ENCODE measurements at regions not wholly inside any gene's neighbourhood (a gene's known extent, or its start where the extent isn't known, plus 50 kb on each side); places are given as distances from the start of the nearest gene placed in this dataset.

DNA sequence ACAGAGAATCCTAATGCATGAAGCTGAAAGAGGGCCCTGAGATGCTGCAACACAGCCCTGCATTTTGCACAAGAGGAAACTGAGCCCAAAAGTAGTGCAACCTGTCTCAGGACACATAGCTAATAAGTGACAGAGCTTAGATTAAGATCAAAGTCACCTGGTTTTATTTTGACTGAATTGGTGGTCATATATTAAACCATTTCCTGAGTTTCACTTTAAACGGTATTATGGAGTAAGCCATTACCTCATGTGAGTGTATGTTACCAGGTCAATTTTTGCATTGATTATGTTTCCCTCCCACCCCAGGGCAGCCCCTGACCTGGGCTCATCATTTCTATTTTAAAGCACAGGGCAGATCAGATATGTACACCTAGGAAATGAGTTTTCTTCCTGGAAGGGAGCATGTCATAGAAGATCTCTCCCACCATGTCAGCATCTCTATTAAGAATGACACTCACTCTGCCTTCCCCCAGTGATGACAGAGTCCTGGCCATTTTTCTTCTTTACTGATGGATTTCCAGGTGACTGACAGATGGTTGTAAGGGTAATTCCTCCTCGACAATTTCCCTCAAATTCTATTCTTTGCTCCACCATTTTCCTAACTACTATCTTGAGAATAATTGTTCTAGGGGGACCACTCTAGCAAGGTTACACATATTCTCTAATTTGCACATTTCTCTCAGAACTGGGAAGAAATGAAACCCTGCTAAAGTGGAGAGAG, 441.3 kb upstream of the SLC14A2 start:
- intact Hi-C loops (cut with micrococcal nuclease), result no loop called here
- TF ChIP-seq, protein P1, sequence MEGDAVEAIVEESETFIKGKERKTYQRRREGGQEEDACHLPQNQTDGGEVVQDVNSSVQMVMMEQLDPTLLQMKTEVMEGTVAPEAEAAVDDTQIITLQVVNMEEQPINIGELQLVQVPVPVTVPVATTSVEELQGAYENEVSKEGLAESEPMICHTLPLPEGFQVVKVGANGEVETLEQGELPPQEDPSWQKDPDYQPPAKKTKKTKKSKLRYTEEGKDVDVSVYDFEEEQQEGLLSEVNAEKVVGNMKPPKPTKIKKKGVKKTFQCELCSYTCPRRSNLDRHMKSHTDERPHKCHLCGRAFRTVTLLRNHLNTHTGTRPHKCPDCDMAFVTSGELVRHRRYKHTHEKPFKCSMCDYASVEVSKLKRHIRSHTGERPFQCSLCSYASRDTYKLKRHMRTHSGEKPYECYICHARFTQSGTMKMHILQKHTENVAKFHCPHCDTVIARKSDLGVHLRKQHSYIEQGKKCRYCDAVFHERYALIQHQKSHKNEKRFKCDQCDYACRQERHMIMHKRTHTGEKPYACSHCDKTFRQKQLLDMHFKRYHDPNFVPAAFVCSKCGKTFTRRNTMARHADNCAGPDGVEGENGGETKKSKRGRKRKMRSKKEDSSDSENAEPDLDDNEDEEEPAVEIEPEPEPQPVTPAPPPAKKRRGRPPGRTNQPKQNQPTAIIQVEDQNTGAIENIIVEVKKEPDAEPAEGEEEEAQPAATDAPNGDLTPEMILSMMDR (IDR thresholded peaks at IDR 0.05; ENCODE audit: borderline replicate concordance), result no peak
- no peak overlapping the region for H3K27ac ChIP-seq (replicated peaks)
- H3K27me3 ChIP-seq (ENCODE audit: low read depth), result peaks cover 23% of the 10 kb centered on the region
- no peak overlapping the region for H3K4me3 ChIP-seq
- no peaks in the 10 kb centered on the region for H3K4me1 ChIP-seq
- no peaks in the 10 kb centered on the region for H3K36me3 ChIP-seq
- H3K9me3 ChIP-seq (replicated peaks), result no peaks in the 10 kb centered on the region
- no peak for DNase-seq

DNA sequence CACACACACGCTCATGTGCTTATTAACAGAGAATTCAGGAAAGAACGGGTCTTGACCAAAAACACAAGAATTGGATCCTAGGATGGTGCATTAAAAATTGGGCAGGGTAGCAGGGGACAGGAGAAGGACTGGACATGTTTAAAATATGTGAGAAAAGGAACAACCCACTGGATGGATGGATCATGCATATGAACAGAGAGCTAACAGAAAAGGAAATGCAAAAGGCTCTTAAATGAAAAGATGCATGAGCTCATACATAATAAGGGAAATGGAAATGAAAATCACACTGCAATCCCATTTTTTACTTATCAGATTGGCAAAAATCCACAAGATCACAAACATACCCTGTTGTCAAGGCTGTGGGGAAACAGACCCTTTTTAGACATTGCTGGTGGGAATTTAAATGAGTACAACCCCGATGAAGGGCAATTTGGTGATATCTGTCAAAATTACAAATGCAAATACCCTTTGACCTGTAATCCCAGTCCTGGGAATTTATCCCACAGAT, 440.6 kb upstream of the SLC14A2 start:
- Histone ChIP-seq H3K27ac (replicated peaks) (no peak overlapping the region), H3K4me3 (no peak overlapping the region), H3K9me3 (replicated peaks) (no peaks in the 10 kb centered on the region), H3K4me1 (no peaks in the 10 kb centered on the region), H3K27me3 (ENCODE audit: low read depth) (peaks cover 21% of the 10 kb centered on the region), H3K36me3 (no peaks in the 10 kb centered on the region)
- intact Hi-C loops (cut with micrococcal nuclease), result no loop called here
- TF ChIP-seq, protein P1 (IDR thresholded peaks at IDR 0.05; ENCODE audit: borderline replicate concordance), result no peak
- no peak for DNase-seq

DNA sequence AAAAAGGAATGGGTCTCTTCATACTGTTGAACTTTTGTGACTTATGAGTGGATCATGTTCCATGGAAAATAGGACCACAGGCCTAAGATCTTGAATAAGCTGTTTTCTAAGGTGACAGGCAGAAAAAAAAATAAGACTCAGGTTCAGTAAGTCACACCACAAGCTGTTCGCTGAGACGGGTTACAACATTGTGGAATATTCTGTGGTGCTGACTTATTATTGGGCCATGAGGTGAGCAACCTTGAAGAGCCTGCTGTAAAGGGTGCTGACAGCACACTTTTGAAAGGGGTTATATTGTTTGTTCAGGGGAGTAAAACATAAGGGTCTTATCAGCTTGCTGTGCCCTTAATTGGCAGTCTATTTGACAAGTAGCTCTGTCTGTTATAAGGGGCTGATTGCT, 439.8 kb upstream of the SLC14A2 start:
- no peak for DNase-seq
- TF ChIP-seq, protein P1 (IDR thresholded peaks at IDR 0.05; ENCODE audit: borderline replicate concordance), result no peak
- H3K36me3 ChIP-seq, result no peaks in the 10 kb centered on the region
- intact Hi-C loops (cut with micrococcal nuclease), result no loop called here
- H3K4me1 ChIP-seq, result no peaks in the 10 kb centered on the region
- no peak overlapping the region for H3K27ac ChIP-seq (replicated peaks)
- H3K27me3 ChIP-seq (ENCODE audit: low read depth), result peaks cover 21% of the 10 kb centered on the region
- no peak overlapping the region for H3K4me3 ChIP-seq
- no peaks in the 10 kb centered on the region for H3K9me3 ChIP-seq (replicated peaks)

DNA sequence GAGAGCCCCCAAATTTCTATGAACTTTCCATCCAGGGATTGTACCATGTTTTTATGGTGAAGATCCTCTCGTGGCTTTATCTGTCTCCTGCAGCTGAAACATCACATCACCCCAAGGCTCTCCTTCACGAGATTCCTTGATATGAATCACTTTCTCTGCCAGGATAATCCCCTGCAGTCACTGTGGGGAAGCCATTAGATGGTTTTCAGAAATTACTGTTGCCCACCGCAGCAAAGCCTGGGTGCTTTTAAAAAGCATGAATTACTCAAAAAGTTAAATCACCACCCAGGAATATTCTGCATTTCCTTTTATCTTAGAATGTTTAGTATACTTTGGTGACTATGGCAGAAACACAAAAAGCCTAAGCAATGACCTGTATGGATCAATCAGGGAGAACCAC, 428.4 kb upstream of the SLC14A2 start:
- no peaks in the 10 kb centered on the region for H3K36me3 ChIP-seq
- TF ChIP-seq, protein P1 (IDR thresholded peaks at IDR 0.05; ENCODE audit: borderline replicate concordance), result no peak
- no peak overlapping the region for H3K4me3 ChIP-seq
- no peaks in the 10 kb centered on the region for H3K4me1 ChIP-seq
- H3K9me3 ChIP-seq (replicated peaks), result no peaks in the 10 kb centered on the region
- intact Hi-C loops (cut with micrococcal nuclease), result no loop called here
- H3K27me3 ChIP-seq (ENCODE audit: low read depth), result no peaks in the 10 kb centered on the region
- no peak for DNase-seq
- H3K27ac ChIP-seq (replicated peaks), result no peak overlapping the region

DNA sequence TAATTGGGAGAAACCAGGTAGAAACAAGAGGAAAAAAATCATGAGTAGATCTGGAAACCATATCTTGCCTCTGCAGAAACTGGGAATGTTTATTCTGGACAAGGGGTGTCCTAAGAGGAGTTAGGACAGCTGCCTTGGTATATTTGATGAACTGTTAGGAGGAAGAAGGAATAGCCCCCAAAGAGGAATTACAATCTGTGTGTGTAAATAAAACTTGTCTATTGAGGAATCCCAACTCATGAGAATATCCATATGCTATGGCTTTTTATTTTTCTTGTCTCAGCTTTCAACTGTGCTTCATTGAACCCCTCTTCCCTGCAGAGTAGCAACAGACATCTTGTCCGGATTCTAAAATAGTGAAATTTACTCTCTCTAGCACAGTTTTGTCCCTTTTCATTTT, 423.5 kb upstream of the SLC14A2 start:
- no peak for DNase-seq
- Histone ChIP-seq H3K27ac (replicated peaks) (no peak overlapping the region), H3K4me1 (no peaks in the 10 kb centered on the region), H3K9me3 (replicated peaks) (no peaks in the 10 kb centered on the region), H3K36me3 (no peaks in the 10 kb centered on the region), H3K27me3 (ENCODE audit: low read depth) (peaks cover 15% of the 10 kb centered on the region), H3K4me3 (no peak overlapping the region)
- intact Hi-C loops (cut with micrococcal nuclease), result no loop called here
- TF ChIP-seq, protein P1 (IDR thresholded peaks at IDR 0.05; ENCODE audit: borderline replicate concordance), result no peak

All from left ventricle myocardium inferior (tissue), 1 donor.